ENCODE measurements at regions not wholly inside any gene's neighbourhood (a gene's known extent, or its start where the extent isn't known, plus 50 kb on each side); places are given as distances from the start of the nearest gene placed in this dataset.

DNA sequence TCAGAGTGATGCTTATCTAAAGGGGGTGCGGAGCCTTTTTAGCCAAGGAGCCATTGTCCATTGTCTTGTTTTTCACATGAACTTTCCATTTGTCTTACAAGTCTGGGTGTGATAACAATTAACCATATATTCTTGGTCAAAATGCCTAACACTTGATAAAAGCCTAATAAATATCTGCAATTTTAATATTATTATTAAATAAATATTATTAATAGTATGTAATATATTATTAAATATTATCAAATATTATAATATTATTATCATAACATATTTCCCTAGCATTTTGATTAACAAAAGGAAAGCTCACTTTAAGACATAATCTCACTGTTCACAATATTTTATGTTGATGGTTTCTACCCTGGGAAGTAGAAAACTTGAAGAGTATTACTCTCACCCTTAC, 1143.6 kb upstream of the GYPC start (continued):
- TF ChIP-seq, protein P1, sequence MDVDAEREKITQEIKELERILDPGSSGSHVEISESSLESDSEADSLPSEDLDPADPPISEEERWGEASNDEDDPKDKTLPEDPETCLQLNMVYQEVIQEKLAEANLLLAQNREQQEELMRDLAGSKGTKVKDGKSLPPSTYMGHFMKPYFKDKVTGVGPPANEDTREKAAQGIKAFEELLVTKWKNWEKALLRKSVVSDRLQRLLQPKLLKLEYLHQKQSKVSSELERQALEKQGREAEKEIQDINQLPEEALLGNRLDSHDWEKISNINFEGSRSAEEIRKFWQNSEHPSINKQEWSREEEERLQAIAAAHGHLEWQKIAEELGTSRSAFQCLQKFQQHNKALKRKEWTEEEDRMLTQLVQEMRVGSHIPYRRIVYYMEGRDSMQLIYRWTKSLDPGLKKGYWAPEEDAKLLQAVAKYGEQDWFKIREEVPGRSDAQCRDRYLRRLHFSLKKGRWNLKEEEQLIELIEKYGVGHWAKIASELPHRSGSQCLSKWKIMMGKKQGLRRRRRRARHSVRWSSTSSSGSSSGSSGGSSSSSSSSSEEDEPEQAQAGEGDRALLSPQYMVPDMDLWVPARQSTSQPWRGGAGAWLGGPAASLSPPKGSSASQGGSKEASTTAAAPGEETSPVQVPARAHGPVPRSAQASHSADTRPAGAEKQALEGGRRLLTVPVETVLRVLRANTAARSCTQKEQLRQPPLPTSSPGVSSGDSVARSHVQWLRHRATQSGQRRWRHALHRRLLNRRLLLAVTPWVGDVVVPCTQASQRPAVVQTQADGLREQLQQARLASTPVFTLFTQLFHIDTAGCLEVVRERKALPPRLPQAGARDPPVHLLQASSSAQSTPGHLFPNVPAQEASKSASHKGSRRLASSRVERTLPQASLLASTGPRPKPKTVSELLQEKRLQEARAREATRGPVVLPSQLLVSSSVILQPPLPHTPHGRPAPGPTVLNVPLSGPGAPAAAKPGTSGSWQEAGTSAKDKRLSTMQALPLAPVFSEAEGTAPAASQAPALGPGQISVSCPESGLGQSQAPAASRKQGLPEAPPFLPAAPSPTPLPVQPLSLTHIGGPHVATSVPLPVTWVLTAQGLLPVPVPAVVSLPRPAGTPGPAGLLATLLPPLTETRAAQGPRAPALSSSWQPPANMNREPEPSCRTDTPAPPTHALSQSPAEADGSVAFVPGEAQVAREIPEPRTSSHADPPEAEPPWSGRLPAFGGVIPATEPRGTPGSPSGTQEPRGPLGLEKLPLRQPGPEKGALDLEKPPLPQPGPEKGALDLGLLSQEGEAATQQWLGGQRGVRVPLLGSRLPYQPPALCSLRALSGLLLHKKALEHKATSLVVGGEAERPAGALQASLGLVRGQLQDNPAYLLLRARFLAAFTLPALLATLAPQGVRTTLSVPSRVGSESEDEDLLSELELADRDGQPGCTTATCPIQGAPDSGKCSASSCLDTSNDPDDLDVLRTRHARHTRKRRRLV (CRISPR knock-in tag; IDR thresholded peaks at IDR 0.05): no peak

DNA sequence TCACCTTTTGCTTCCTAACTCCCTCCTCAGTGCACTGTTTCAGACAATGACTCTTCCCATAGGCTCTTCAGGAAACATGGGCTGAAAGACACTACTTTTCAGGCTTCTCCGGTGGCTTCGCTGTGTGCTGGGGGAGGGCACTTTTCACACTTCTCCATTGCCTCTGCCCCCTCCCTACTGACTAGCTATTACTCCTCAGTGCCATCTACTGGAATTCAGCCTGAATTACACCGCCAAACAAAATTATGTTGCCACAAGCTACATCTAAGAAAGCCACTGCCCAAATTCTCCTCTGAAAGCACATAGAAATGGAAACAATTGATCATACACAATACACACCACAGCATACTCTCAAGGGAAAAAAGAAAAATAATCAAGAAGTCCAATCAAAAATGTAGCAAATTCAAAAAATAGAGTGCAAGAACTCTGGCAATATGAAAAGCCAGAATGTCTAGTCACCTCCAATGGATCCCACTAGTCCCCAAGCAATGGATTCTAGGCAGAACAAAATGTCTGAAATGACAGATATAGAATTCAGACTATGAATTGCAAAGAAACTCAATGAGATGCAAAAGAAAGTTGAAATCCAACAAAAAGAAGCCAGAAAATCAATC, 1139.4 kb upstream of the GYPC start:
- Histone ChIP-seq H2AFZ (ENCODE audit: low read length) (no peak overlapping the region), H3K27me3 (ENCODE audit: control insufficient read depth in 1 of 2, insufficient read depth in 2 of 2, low read length in 2 of 2) (no peaks in the 10 kb centered on the region), H3K9ac (ENCODE audit: insufficient read depth, low read depth, low read length) (no peak overlapping the region), H3K4me3 (replicated peaks in 1 of 3; ENCODE audit: insufficient read depth in 1 of 3, low read depth in 2 of 3, low read length in 3 of 3) (no peak overlapping the region), H3K79me2 (ENCODE audit: insufficient read depth, low read length) (no peaks in the 10 kb centered on the region), H3K9me3 (ENCODE audit: low read length) (peaks cover 84% of the 10 kb centered on the region), H3K27ac (ENCODE audit: extremely low read length, insufficient read depth, low read length) (no peak overlapping the region), H3K36me3 (replicated peaks in 1 of 2; ENCODE audit: control insufficient read depth in 1 of 2, insufficient read depth in 2 of 2, low read length in 2 of 2) (no peaks in the 10 kb centered on the region), H4K20me1 (ENCODE audit: insufficient read depth, low read length) (no peaks in the 10 kb centered on the region), H3K4me1 (ENCODE audit: insufficient read depth, low read length) (no peaks in the 10 kb centered on the region), H3K4me2 (ENCODE audit: low read depth, low read length) (no peak overlapping the region)
- CTCF ChIA-PET (ENCODE audit: low intra/inter-chr PET ratio, low total read pairs): no interaction called here
- in situ Hi-C loops (cut with HindIII; ENCODE audit: extremely low pct_ligation_motif_present, low pct_unique_long_range_greater_than_20kb) (no loop called here), intact Hi-C loops (cut with micrococcal nuclease; ENCODE audit: unreplicated experiment) (no loop called here)
- peak; percentile 40 for FAIRE-seq
- BruUV-seq (replicated peaks): no TSS peak
- POLR2A ChIA-PET: no interaction called here
- DNase-seq (ENCODE audit: low spot score): peak; percentile 10
- 1% methylated on average over 3 of the region's 3 CpGs for WGBS (ENCODE audit: low lambda C conversion rate)
- peak; percentile 15; the same call in 1 of the 2 replicates for TF ChIP-seq STAG1 (CRISPR knock-in tag; IDR thresholded peaks at IDR 0.05)
- no peak for TF ChIP-seq ZNF768 (CRISPR knock-in tag; IDR thresholded peaks at IDR 0.05)
- TF ChIP-seq, protein P2, sequence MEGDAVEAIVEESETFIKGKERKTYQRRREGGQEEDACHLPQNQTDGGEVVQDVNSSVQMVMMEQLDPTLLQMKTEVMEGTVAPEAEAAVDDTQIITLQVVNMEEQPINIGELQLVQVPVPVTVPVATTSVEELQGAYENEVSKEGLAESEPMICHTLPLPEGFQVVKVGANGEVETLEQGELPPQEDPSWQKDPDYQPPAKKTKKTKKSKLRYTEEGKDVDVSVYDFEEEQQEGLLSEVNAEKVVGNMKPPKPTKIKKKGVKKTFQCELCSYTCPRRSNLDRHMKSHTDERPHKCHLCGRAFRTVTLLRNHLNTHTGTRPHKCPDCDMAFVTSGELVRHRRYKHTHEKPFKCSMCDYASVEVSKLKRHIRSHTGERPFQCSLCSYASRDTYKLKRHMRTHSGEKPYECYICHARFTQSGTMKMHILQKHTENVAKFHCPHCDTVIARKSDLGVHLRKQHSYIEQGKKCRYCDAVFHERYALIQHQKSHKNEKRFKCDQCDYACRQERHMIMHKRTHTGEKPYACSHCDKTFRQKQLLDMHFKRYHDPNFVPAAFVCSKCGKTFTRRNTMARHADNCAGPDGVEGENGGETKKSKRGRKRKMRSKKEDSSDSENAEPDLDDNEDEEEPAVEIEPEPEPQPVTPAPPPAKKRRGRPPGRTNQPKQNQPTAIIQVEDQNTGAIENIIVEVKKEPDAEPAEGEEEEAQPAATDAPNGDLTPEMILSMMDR (CRISPR knock-in tag; IDR thresholded peaks at IDR 0.05): peak; percentile 53
- TF ChIP-seq TCF12 (IDR thresholded peaks at IDR 0.05): no peak
- no peak for TF ChIP-seq TCF12 (CRISPR knock-in tag; IDR thresholded peaks at IDR 0.05)
- TF ChIP-seq, protein P3, sequence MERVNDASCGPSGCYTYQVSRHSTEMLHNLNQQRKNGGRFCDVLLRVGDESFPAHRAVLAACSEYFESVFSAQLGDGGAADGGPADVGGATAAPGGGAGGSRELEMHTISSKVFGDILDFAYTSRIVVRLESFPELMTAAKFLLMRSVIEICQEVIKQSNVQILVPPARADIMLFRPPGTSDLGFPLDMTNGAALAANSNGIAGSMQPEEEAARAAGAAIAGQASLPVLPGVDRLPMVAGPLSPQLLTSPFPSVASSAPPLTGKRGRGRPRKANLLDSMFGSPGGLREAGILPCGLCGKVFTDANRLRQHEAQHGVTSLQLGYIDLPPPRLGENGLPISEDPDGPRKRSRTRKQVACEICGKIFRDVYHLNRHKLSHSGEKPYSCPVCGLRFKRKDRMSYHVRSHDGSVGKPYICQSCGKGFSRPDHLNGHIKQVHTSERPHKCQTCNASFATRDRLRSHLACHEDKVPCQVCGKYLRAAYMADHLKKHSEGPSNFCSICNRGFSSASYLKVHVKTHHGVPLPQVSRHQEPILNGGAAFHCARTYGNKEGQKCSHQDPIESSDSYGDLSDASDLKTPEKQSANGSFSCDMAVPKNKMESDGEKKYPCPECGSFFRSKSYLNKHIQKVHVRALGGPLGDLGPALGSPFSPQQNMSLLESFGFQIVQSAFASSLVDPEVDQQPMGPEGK (CRISPR knock-in tag; IDR thresholded peaks at IDR 0.05): peak; percentile 68
- peak; percentile 61 for ATAC-seq

All from HepG2 (cell line).